NCI-H2196 (cell line): ENCODE measurements at regions not wholly inside any gene's neighbourhood (a gene's known extent, or its start where the extent isn't known, plus 50 kb on each side); places are given as distances from the start of the nearest gene placed in this dataset.

Experiments
- DNase-seq: peaks from one replicate; lab custom pipeline; 2025; ENCODE audit not compliant: unreplicated experiment; lab: John Stamatoyannopoulos, UW

DNA sequence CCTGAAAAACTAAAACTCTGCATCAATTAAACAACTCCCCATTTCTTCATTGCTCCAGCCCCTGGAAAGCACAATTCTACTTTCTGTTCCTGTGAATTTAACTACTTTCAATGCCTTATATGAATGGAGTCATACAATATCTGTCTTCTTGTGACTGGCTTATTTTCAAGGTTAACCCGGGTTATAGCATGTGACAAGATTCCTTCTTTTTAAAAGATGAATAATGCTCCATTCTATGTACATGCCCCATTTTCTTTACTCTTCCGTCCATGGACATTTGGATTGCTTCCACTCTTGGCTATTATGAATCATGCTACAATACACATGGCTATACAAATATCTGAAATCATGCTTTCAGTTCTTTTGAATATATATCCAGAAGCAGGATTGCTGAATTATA, 334.9 kb upstream of the ID4 start:
- no peak for DNase-seq

DNA sequence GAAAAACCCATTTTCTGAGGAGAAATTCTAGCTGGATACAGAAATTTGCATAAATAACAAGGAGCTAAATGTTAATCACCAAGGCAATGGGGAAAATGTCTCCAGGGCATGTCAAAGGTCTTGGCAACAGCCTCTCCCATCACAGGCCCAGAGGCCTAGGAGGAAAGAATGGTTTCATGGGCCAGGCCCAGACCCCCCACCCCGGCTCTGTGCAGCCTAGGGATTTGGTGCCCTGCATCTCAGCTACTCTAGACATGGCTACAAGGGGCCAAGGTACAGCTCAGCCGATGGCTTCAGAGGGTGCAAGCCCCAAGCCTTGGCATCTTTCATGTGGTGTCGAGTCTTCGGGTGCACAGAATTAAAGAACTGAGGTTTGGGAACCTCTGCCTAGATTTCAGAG, 321.2 kb upstream of the ID4 start:
- DNase-seq = no peak

GRCh38 chr6:19519941-19520340, 317.2 kb upstream of the ID4 start:
- DNase-seq = no peak

DNA sequence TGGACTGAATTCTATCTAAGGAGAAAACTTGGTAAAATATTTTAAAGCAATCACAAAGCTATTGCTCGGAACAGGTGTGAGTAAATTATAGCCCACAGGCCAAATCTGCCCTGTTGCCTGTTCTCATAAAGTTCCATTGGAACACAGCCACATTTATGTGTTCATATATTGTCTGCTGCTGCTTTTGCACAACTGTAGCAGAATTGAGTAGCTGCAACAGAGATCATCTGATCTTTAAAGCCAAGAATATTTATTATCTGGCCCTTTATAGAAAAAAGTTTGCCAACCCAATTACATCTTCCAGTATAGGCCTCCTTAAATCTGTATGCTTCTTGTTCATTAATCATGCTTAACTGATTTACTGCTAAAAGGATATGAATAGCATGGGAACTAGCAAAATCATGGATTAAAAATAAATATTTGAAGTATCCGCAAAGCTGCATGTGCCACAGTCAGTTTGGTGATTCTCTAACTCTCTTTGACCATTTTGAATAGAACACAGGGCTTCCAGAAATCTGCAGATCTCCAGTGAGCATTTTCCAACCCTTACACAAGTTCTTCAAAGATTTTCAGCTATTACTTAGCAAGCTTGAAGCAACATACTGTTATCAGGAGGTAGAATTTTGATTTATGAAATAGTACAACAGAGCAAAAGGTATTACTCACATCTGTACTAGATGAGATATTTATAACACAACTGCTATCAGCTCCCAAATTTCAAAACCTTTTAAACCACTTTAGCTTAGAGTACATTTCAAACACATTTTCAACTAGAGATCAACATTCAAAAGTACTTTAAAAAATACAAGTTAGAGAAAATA, 312.6 kb upstream of the ID4 start:
- no peak for DNase-seq

DNA sequence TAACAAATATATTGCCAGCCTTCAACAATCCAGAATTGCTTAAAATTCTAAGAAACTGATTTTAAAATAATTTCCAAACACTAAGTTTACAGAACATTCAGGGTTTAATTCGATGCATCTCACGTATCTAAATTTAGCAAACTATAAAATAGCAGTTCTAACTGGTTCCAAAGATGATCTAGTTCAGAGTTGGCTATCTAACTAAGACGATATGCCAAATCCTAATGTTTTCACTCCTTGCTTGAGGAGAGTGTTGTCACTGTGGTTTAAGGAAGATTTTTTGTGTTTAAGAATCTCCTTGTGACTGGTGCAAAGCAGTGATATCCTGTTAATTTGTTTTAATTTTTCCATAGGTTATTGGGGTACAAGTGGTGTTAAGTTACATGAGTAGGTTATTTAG, 311.5 kb upstream of the ID4 start:
- DNase-seq = no peak

GRCh38 chr6:19530188-19530587, 307.0 kb upstream of the ID4 start:
- no peak for DNase-seq

DNA sequence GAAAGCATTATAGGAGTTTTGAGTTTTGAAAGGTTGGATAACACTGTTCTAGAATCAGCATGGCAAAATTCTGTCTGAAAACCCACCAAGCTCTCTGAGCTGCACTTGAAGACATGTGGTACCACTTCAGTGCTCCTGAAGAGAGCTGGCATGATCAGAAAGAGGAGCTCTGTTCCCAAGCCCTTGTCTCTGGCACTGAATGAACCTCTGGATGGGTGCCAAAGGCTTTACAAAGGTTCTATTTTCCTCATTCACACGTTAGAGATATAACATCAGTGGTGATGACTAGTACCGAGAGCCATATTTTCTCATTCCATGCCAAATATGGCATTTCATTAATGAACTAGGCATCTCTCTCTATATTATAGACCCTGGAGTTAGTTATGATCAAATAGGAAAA, 301.8 kb upstream of the ID4 start:
- DNase-seq = peak; percentile 52

- DNase-seq = no peak
These were observed 300.3 kb upstream of the ID4 start for GRCh38 chr6:19536838-19537237.

GRCh38 chr6:19538096-19538495, 299.1 kb upstream of the ID4 start:
- DNase-seq = peak; percentile 97

- no peak for DNase-seq
These were observed 289.7 kb upstream of the ID4 start for GRCh38 chr6:19547507-19547906.

- no peak for DNase-seq
These were observed 288.1 kb upstream of the ID4 start for GRCh38 chr6:19549109-19549508.

- DNase-seq = no peak
These were observed 286.8 kb upstream of the ID4 start for GRCh38 chr6:19550380-19550779.

DNA sequence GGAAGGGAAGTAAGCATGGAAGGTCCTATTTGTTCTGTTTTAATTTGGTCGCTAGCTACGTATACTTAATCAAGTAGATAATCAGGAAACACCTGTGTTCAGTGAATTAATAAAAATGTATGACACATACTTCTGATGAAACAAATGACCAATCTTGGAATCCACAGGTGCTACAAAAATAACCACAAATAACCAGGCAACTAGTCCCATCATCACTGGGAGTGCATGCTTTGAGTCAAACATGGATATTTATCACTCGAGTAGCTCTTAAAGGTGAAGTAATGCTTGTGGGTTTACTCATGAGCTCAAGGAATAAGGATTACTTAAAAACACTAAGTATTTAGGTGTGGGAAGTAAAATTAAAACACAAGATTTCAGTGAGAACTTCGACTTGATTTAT, 285.6 kb upstream of the ID4 start:
- no peak for DNase-seq

GRCh38 chr6:19552076-19552475, 285.1 kb upstream of the ID4 start:
- no peak for DNase-seq

DNA sequence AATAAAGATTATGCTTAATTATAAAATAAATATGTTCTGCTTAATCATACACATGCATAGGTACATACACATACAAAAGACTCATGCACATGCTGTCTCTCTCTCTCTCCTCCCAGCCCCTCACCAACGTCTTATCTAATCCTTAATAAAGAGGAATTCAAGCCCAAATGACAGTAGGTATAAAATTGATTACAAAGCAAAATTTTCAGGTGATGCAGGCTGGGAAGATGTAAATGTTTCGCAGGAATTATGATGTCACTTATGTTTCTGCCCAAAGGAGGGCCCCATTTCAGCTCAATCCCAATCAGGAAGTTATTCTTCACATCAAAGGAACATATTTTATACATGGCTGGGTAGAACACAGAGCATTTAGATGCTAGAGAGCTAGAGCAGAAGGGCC, 284.6 kb upstream of the ID4 start:
- DNase-seq = no peak

GRCh38 chr6:19554356-19555225, 282.6 kb upstream of the ID4 start:
- DNase-seq = peak; percentile 70

- no peak for DNase-seq
These were observed 280.0 kb upstream of the ID4 start for GRCh38 chr6:19557191-19557590.

DNA sequence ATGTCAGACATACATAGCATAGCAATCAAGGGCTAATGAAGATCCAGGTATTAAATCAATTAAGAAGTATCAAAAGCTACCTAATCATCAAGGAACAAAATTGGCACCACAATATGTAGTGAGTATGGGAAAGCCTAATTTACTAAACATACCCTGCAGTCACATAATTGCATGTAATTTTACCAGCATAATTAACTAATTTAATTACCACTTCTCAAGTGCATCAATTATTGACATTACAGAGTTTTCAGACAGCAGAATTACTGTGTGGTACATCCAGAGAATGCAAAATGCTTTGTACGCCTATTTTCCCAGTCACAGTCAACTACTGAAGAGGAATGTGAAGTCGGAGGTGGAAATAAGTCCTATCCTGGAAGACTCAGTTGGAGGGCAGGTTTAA, 279.0 kb upstream of the ID4 start:
- DNase-seq = no peak

GRCh38 chr6:19558934-19559333, 278.2 kb upstream of the ID4 start:
- DNase-seq = no peak

- DNase-seq = no peak
These were observed 274.7 kb upstream of the ID4 start for GRCh38 chr6:19562468-19562867.

- no peak for DNase-seq
These were observed 267.6 kb upstream of the ID4 start for GRCh38 chr6:19569563-19569962.

DNA sequence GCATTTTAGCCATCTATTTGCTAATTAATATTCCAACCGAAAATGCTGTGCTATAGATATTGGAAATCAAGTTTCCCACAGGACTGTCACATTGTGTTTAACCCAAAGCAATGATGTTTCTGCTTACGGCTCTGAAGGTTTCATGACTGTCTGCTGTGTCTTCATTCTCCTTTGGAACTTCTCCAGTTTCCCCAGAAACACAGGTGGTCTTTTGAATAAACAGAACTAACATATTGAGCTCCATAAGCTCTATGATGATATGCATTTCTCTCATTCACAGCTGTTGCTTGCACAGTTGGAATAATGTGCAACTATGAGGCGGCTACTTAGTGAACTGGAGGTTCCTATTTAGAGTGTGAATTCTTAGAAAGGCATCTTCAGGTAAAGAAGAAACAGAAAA, 266.0 kb upstream of the ID4 start:
- no peak for DNase-seq
